Fibroblast of lung (primary cell): ENCODE measurements at regions not wholly inside any gene's neighbourhood (a gene's known extent, or its start where the extent isn't known, plus 50 kb on each side); places are given as distances from the start of the nearest gene placed in this dataset.

Experiments used
- EZH2 ChIP-seq: IDR thresholded peaks from 2 replicates; pipeline ENCODE4 v1.5.1; 2012; ENCODE audit warnings: low read length, control low read depth, mild to moderate bottlenecking; ENCODE audit errors: missing control alignments
- TF ChIP-seq, protein P1 (sequence below), 2 donors: IDR thresholded peaks in 1 of 2; conservative IDR thresholded peaks in 1 of 2; 1 replicate in 1 of 2; 2 replicates in 1 of 2; pipeline ENCODE4 v1.5.1; 2011 to 2012; ENCODE audit warnings: low read length in 2 of 2, control low read depth in 1 of 2, inconsistent platforms in 1 of 2, low read depth in 1 of 2, mild to moderate bottlenecking in 1 of 2

DNA sequence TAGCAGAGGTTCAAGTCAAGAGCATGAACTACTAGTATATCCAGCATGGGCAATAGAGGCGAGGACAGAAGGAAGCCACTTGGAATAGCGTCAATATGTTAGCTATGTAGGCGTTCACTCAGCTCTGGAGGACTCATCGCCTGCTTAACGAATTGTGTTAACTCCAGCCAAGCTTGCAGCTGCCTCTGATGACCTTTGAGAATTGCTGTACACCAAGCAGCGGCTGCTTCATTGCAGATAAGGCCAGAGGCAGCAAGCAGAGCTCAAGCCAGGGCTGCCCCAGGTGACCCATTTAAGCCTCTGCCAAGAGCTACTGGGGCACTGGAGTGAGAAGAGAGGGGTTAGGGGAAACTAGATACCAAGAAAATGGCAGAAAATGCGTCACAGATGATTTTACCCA, 160.2 kb upstream of the IGFBP7 start:
- TF ChIP-seq, protein P1, sequence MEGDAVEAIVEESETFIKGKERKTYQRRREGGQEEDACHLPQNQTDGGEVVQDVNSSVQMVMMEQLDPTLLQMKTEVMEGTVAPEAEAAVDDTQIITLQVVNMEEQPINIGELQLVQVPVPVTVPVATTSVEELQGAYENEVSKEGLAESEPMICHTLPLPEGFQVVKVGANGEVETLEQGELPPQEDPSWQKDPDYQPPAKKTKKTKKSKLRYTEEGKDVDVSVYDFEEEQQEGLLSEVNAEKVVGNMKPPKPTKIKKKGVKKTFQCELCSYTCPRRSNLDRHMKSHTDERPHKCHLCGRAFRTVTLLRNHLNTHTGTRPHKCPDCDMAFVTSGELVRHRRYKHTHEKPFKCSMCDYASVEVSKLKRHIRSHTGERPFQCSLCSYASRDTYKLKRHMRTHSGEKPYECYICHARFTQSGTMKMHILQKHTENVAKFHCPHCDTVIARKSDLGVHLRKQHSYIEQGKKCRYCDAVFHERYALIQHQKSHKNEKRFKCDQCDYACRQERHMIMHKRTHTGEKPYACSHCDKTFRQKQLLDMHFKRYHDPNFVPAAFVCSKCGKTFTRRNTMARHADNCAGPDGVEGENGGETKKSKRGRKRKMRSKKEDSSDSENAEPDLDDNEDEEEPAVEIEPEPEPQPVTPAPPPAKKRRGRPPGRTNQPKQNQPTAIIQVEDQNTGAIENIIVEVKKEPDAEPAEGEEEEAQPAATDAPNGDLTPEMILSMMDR (conservative IDR thresholded peaks at IDR 0.05 in 1 of 2, IDR thresholded peaks at IDR 0.05 in 1 of 2; ENCODE audit: low read depth in 1 of 2, low read length in 2 of 2) = no peak
- no peak for TF ChIP-seq EZH2
